Keratinocyte (primary cell): ENCODE measurements at regions not wholly inside any gene's neighbourhood (a gene's known extent, or its start where the extent isn't known, plus 50 kb on each side); places are given as distances from the start of the nearest gene placed in this dataset.

Source experiments
- DNase-seq: peaks from one replicate; pipeline ENCODE4 v3.0.0-alpha.2; 2011; ENCODE audit warnings: low read depth, missing footprints, low spot score
- FAIRE-seq: peaks from 2 replicates; lab custom pipeline; 2011; peaks lifted over from hg19 to GRCh38; lab: Jason Lieb, UNC
- H2AFZ ChIP-seq: 2 replicates; pipeline ENCODE4 v1.6.0; 2012; ENCODE audit warnings: low read length, control low read depth, inconsistent platforms; ENCODE audit not compliant: control insufficient read depth
- H3K27ac ChIP-seq: 2 replicates; pipeline ENCODE4 v1.5.1; 2011; ENCODE audit warnings: low read length; ENCODE audit not compliant: control insufficient read depth, insufficient read depth
- H3K27me3 ChIP-seq: 3 replicates; pipeline ENCODE4 v1.6.0; 2011; ENCODE audit warnings: low read length; ENCODE audit not compliant: control insufficient read depth, insufficient read depth; ENCODE audit errors: extremely low read depth
- H3K36me3 ChIP-seq, 2 experiments: 2 replicates in 1 of 2; 3 replicates in 1 of 2; pipeline ENCODE4 v1.5.1; 2011; ENCODE audit warnings: low read length in 2 of 2, mild to moderate bottlenecking in 1 of 2; ENCODE audit not compliant: control insufficient read depth in 2 of 2, insufficient read depth in 2 of 2; ENCODE audit errors: extremely low read depth in 1 of 2
- H3K4me1 ChIP-seq: 3 replicates; pipeline ENCODE4 v1.5.1; 2011; ENCODE audit warnings: low read length; ENCODE audit not compliant: control insufficient read depth, insufficient read depth; ENCODE audit errors: extremely low read depth
- H3K4me2 ChIP-seq: 3 replicates; pipeline ENCODE4 v1.6.0; 2011; ENCODE audit warnings: low read depth, low read length; ENCODE audit not compliant: control insufficient read depth, insufficient read depth; ENCODE audit errors: extremely low read depth
- H3K4me3 ChIP-seq, 3 experiments: fragments of 200-600 bp in 1 of 3; sonication (generic) in 1 of 3; 2 replicates in 2 of 3; 3 replicates in 1 of 3; pipeline ENCODE4 v1.5.1; 2011 to 2016; ENCODE audit warnings: low read length in 3 of 3, mild to moderate bottlenecking in 3 of 3, control low read depth in 2 of 3, inconsistent platforms in 1 of 3, low read depth in 1 of 3, mixed read lengths in 1 of 3, mixed run types in 1 of 3, moderate library complexity in 1 of 3; ENCODE audit not compliant: control insufficient read depth in 2 of 3, insufficient read depth in 2 of 3; ENCODE audit errors: extremely low read depth in 1 of 3
- H3K79me2 ChIP-seq: 2 replicates; pipeline ENCODE4 v1.6.0; 2012; ENCODE audit warnings: low read length; ENCODE audit not compliant: control insufficient read depth, insufficient read depth
- H3K9ac ChIP-seq: 3 replicates; pipeline ENCODE4 v1.6.0; 2011; ENCODE audit warnings: low read length; ENCODE audit not compliant: control insufficient read depth, insufficient read depth; ENCODE audit errors: extremely low read depth
- H3K9me1 ChIP-seq: 3 replicates; pipeline ENCODE4 v1.6.0; 2011; ENCODE audit warnings: low read length; ENCODE audit not compliant: control insufficient read depth, insufficient read depth; ENCODE audit errors: extremely low read depth
- H3K9me3 ChIP-seq: 2 replicates; pipeline ENCODE4 v1.5.1; 2012; ENCODE audit warnings: low read depth, low read length; ENCODE audit not compliant: control insufficient read depth
- H4K20me1 ChIP-seq: 3 replicates; pipeline ENCODE4 v1.6.0; 2011; ENCODE audit warnings: low read length; ENCODE audit not compliant: control insufficient read depth, insufficient read depth; ENCODE audit errors: extremely low read depth
- EZH2 ChIP-seq: IDR thresholded peaks from one replicate; pipeline ENCODE4 v1.6.1; 2012; ENCODE audit warnings: inconsistent platforms, mild to moderate bottlenecking, low read length, moderate library complexity
- dilution Hi-C: fragments of 300-500 bp; cut with MboI; formaldehyde crosslinking; loops from one replicate; pipeline ENCODE4 v1.7.0; 2020; ENCODE audit warnings: low sequenced_read_pairs; ENCODE audit not compliant: extremely low pct_ligation_motif_present
- TF ChIP-seq, protein P1 (sequence below), 3 experiments: IDR thresholded peaks in 1 of 3; conservative IDR thresholded peaks in 1 of 3; optimal IDR thresholded peaks in 1 of 3; 2 replicates in 2 of 3; 3 replicates in 1 of 3; pipeline versions ENCODE3 to v1.5.1; 2011; ENCODE audit warnings: low read length in 3 of 3, mild to moderate bottlenecking in 3 of 3, moderate library complexity in 2 of 3, control low read depth in 1 of 3, inconsistent platforms in 1 of 3; ENCODE audit not compliant: insufficient read depth in 2 of 3; ENCODE audit errors: extremely low read depth in 1 of 3

DNA sequence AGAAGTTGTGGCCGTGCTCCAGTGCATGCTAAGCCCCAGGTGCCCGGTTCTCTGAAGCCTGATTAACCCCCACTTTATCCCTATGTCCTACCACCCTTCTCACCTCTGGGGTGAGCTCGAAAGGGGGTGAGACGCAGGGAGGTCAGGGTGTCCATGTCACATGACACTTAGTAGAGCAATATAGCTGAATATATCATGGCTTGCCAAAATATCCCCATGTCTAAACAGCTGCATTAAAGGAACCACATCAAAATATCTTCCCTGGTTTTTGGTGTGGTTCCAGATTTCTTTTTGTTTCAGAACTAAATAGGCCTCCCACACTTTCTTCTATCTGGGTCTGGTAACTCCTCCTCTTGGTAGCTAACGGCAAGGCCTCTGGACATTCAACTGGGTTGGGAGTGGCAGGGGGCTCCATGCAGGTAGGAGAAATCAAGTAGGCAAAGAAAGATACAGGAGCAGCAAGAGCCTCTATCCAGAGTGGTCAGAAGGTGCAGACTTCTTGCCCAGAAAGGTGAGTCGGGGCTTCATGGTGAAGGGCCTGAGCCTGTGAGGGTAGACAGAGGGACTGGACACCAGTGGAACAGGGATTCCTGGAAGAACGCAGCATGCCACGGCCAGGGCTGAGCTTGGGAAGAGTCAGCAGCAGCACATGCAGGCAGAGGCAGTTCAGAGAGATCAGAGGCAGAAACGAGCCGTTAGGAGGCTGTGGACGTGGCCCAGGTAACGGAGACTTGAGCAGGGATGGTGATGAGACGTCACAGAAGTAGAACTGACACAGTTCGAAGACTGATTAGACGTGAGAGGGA, 202.8 kb upstream of the DIO3 start:
- FAIRE-seq, result no peak

DNA sequence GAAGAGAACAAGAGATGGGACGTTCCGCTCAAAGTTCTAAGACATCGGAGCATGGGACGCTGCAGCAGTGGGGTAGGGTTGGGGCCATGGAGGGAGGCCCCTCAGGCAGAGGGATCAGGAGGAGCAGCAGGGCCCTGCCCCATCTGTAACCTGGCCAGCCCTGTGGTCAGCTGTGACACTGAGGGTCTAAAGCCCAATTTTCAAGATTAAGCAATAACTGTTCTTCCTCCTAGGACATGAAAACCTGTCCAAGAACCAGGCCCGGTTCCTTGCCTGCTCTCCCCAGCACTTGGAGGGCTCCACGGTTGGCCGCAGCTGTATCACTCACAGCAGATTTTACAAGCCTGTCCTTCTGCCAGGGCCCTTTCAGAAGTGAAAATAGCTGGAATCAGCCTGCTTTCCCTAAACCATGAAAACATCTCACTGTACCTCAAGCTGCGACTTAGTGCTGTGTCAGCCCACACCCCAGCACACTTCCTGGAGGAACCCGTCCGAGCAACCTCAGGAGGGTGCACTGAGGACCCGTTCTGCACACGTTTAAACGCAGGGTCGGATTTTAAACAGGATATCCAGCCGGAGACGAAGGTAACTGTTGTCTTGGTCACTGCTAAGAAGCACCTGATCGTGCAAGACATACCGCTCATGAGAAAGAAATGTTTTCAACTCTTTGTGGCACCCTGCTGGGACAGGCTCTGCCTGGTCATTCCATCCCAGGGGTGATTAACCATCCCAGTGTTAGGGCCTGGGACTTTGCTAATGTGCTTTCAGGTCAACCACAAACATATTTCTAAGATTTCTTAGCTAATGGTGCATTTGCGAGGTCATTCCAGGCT, 201.9 kb upstream of the DIO3 start:
- H4K20me1 ChIP-seq, result no peaks in the 10 kb centered on the region
- H3K79me2 ChIP-seq, result no peaks in the 10 kb centered on the region
- peaks cover 18% of the 10 kb centered on the region for H3K9me3 ChIP-seq
- H3K27me3 ChIP-seq, result no peaks in the 10 kb centered on the region
- H3K9ac ChIP-seq, result no peak overlapping the region
- TF ChIP-seq EZH2, result no peak
- dilution Hi-C loops, result no loop called here
- no peaks in the 10 kb centered on the region for H3K9me1 ChIP-seq
- H3K4me2 ChIP-seq, result no peak overlapping the region
- no peaks in the 10 kb centered on the region for H3K36me3 ChIP-seq
- no peak overlapping the region for H3K27ac ChIP-seq
- H2AFZ ChIP-seq, result no peak overlapping the region
- FAIRE-seq (no peak), DNase-seq (no peak)
- H3K4me1 ChIP-seq, result no peaks in the 10 kb centered on the region
- H3K4me3 ChIP-seq, result no peak overlapping the region

More for the DNA sequence above, 202.8 kb upstream of the DIO3 start:
- Histone ChIP-seq H3K9ac (no peak overlapping the region), H3K27ac (no peak overlapping the region), H3K9me3 (peaks cover 18% of the 10 kb centered on the region), H3K36me3 (no peaks in the 10 kb centered on the region), H3K4me3 (no peak overlapping the region), H3K9me1 (no peaks in the 10 kb centered on the region), H3K4me2 (no peak overlapping the region), H3K27me3 (no peaks in the 10 kb centered on the region), H2AFZ (no peak overlapping the region), H3K4me1 (no peaks in the 10 kb centered on the region), H3K79me2 (no peaks in the 10 kb centered on the region), H4K20me1 (no peaks in the 10 kb centered on the region)
- DNase-seq, result no peak
- dilution Hi-C loops, result no loop called here
- no peak for TF ChIP-seq EZH2
- TF ChIP-seq, protein P1, sequence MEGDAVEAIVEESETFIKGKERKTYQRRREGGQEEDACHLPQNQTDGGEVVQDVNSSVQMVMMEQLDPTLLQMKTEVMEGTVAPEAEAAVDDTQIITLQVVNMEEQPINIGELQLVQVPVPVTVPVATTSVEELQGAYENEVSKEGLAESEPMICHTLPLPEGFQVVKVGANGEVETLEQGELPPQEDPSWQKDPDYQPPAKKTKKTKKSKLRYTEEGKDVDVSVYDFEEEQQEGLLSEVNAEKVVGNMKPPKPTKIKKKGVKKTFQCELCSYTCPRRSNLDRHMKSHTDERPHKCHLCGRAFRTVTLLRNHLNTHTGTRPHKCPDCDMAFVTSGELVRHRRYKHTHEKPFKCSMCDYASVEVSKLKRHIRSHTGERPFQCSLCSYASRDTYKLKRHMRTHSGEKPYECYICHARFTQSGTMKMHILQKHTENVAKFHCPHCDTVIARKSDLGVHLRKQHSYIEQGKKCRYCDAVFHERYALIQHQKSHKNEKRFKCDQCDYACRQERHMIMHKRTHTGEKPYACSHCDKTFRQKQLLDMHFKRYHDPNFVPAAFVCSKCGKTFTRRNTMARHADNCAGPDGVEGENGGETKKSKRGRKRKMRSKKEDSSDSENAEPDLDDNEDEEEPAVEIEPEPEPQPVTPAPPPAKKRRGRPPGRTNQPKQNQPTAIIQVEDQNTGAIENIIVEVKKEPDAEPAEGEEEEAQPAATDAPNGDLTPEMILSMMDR (optimal IDR thresholded peaks at IDR 0.05 in 1 of 3, IDR thresholded peaks at IDR 0.05 in 1 of 3, conservative IDR thresholded peaks at IDR 0.05 in 1 of 3; ENCODE audit: extremely low read depth in 1 of 3, insufficient read depth in 2 of 3, low read length in 3 of 3), result no peak
